H1 (cell line): ENCODE measurements at regions not wholly inside any gene's neighbourhood (a gene's known extent, or its start where the extent isn't known, plus 50 kb on each side); places are given as distances from the start of the nearest gene placed in this dataset.

Experiments
- CTCF ChIA-PET: fragments of 300-600 bp; sonication (Branson Sonifier 250); formaldehyde crosslinking; loops from one replicate; lab custom pipeline; 2021; ENCODE audit not compliant: partially characterized antibody; lab: Charles Lee
- POLR2A ChIA-PET: fragments of 300-600 bp; sonication (Branson Sonifier 250); formaldehyde crosslinking; loops from one replicate; lab custom pipeline; 2021; ENCODE audit warnings: inconsistent platforms; ENCODE audit not compliant: partially characterized antibody; lab: Charles Lee
- DNase-seq, 2 experiments: peaks; one replicate each; pipeline versions ENCODE4 v3.0.0 to v3.0.0-alpha.2; 2010 to 2022; ENCODE audit warnings: low spot score in 2 of 2, low read depth in 1 of 2, mixed read lengths in 1 of 2
- FAIRE-seq: peaks from 2 replicates; lab custom pipeline; 2011; peaks lifted over from hg19 to GRCh38; lab: Jason Lieb, UNC
- H2AFZ ChIP-seq: 2 replicates; pipeline ENCODE4 v1.8.1; 2012; ENCODE audit warnings: low read length, inconsistent platforms
- H2AK5ac ChIP-seq: 2 replicates; pipeline ENCODE4 v1.6.1; 2013; ENCODE audit warnings: low read depth, low read length
- H2BK120ac ChIP-seq: replicated peaks from 2 replicates; pipeline ENCODE3; 2013; ENCODE audit warnings: low read depth, low read length, inconsistent platforms
- H2BK12ac ChIP-seq: 2 replicates; pipeline ENCODE4 v1.6.1; 2013; ENCODE audit warnings: low read depth, low read length
- H2BK15ac ChIP-seq: 2 replicates; pipeline ENCODE4 v1.6.1; 2013; ENCODE audit warnings: low read length
- H2BK20ac ChIP-seq: 2 replicates; pipeline ENCODE4 v1.6.1; 2013; ENCODE audit warnings: low read length
- H2BK5ac ChIP-seq: 2 replicates; pipeline ENCODE4 v1.6.1; 2013; ENCODE audit warnings: low read depth, low read length
- H3K14ac ChIP-seq: 2 replicates; pipeline ENCODE4 v1.6.1; 2013; ENCODE audit warnings: inconsistent platforms; ENCODE audit not compliant: insufficient read length
- H3K18ac ChIP-seq: 2 replicates; pipeline ENCODE4 v1.6.1; 2013; ENCODE audit warnings: low read length; ENCODE audit errors: extremely low read depth
- H3K23ac ChIP-seq: 2 replicates; pipeline ENCODE4 v1.6.1; 2013; ENCODE audit warnings: inconsistent platforms; ENCODE audit not compliant: insufficient read length
- H3K23me2 ChIP-seq: 2 replicates; pipeline ENCODE4 v1.6.1; 2013; ENCODE audit warnings: low read depth, low read length
- H3K27ac ChIP-seq: 2 replicates; pipeline ENCODE4 v1.6.1; 2011; ENCODE audit warnings: low read depth, low read length, inconsistent platforms
- H3K27me3 ChIP-seq, 4 experiments: replicated peaks in 1 of 4; 1 replicate in 1 of 4; 2 replicates in 3 of 4; pipeline versions ENCODE4 v1.6.1 to v1.8.1; 2011 to 2013; ENCODE audit warnings: low read length in 3 of 4, mild to moderate bottlenecking in 3 of 4, inconsistent platforms in 2 of 4, mixed read lengths in 2 of 4, moderate library complexity in 1 of 4; ENCODE audit not compliant: control insufficient read depth in 3 of 4, insufficient read depth in 3 of 4; ENCODE audit errors: extremely low read depth in 1 of 4
- H3K36me3 ChIP-seq, 4 experiments: 2 replicates each; pipeline versions ENCODE4 v1.6.1 to v1.8.1; 2011 to 2013; ENCODE audit warnings: mild to moderate bottlenecking in 4 of 4, low read length in 3 of 4, moderate library complexity in 2 of 4, control low read depth in 1 of 4, inconsistent platforms in 1 of 4; ENCODE audit not compliant: insufficient read depth in 4 of 4, control insufficient read depth in 2 of 4
- H3K4ac ChIP-seq: replicated peaks from 2 replicates; pipeline ENCODE3; 2013; ENCODE audit warnings: low read length, low read depth, mixed read lengths, inconsistent platforms; ENCODE audit not compliant: insufficient read length
- H3K4me1 ChIP-seq, 4 experiments: replicated peaks in 1 of 4; 1 replicate in 1 of 4; 2 replicates in 3 of 4; pipeline versions ENCODE4 v1.6.1 to v1.8.1; 2011 to 2013; ENCODE audit warnings: low read length in 3 of 4, inconsistent platforms in 2 of 4, mixed read lengths in 1 of 4; ENCODE audit not compliant: insufficient read depth in 4 of 4, control insufficient read depth in 3 of 4
- H3K4me2 ChIP-seq, 2 experiments: 2 replicates each; pipeline versions ENCODE4 v1.6.1 to v1.8.1; 2011 to 2013; ENCODE audit warnings: low read depth in 2 of 2, low read length in 2 of 2, control low read depth in 1 of 2, inconsistent platforms in 1 of 2, mild to moderate bottlenecking in 1 of 2; ENCODE audit not compliant: insufficient read depth in 1 of 2
- H3K4me3 ChIP-seq, 4 experiments: fragments of 200-600, 300-600 bp in 1 of 4; sonication (generic), shearing (Covaris generic), sonication (Bioruptor Twin) in 1 of 4; 2 replicates each; pipeline versions ENCODE4 v1.5.1 to v1.8.1; 2011 to 2016; ENCODE audit warnings: low read length in 4 of 4, low read depth in 3 of 4, control low read depth in 2 of 4, inconsistent platforms in 2 of 4, mild to moderate bottlenecking in 2 of 4, mixed read lengths in 1 of 4, moderate library complexity in 1 of 4; ENCODE audit not compliant: insufficient read depth in 2 of 4; ENCODE audit errors: extremely low read depth in 1 of 4
- H3K56ac ChIP-seq: replicated peaks from 2 replicates; pipeline ENCODE3; 2013; ENCODE audit warnings: low read depth, mild to moderate bottlenecking, mixed read lengths, low read length, inconsistent platforms; ENCODE audit not compliant: insufficient read length
- H3K79me1 ChIP-seq: 2 replicates; pipeline ENCODE4 v1.6.1; 2013; ENCODE audit warnings: low read depth, low read length, control low read depth
- H3K79me2 ChIP-seq, 2 experiments: 2 replicates each; pipeline versions ENCODE4 v1.6.1 to v1.8.1; 2012 to 2013; ENCODE audit warnings: low read length in 2 of 2, mild to moderate bottlenecking in 2 of 2, inconsistent platforms in 1 of 2; ENCODE audit not compliant: insufficient read depth in 2 of 2, control insufficient read depth in 1 of 2
- H3K9ac ChIP-seq, 4 experiments: replicated peaks in 1 of 4; 1 replicate in 1 of 4; 2 replicates in 3 of 4; pipeline versions ENCODE4 v1.6.1 to v1.8.1; 2011 to 2013; ENCODE audit warnings: low read depth in 3 of 4, low read length in 3 of 4, control low read depth in 2 of 4, mild to moderate bottlenecking in 2 of 4, moderate library complexity in 2 of 4, inconsistent platforms in 1 of 4; ENCODE audit errors: extremely low read depth in 1 of 4
- H3K9me3 ChIP-seq, 2 experiments: 2 replicates each; pipeline versions ENCODE4 v1.6.1 to v1.8.1; 2012 to 2013; ENCODE audit warnings: mild to moderate bottlenecking in 2 of 2, moderate library complexity in 2 of 2, control low read depth in 1 of 2, inconsistent platforms in 1 of 2, low read depth in 1 of 2, low read length in 1 of 2, mixed read lengths in 1 of 2; ENCODE audit not compliant: insufficient read depth in 2 of 2
- H4K20me1 ChIP-seq, 2 experiments: replicated peaks in 1 of 2; 2 replicates each; pipeline versions ENCODE3 to v1.8.1; 2011 to 2013; ENCODE audit warnings: inconsistent platforms in 2 of 2, low read length in 2 of 2, mild to moderate bottlenecking in 1 of 2; ENCODE audit not compliant: insufficient read depth in 2 of 2, control insufficient read depth in 1 of 2
- H4K5ac ChIP-seq: 2 replicates; pipeline ENCODE4 v1.6.1; 2013; ENCODE audit warnings: low read length, low read depth, mixed read lengths, inconsistent platforms; ENCODE audit not compliant: insufficient read length
- H4K8ac ChIP-seq: 2 replicates; pipeline ENCODE4 v1.8.0; 2013; ENCODE audit warnings: mild to moderate bottlenecking, moderate library complexity, low read length, inconsistent platforms; ENCODE audit not compliant: insufficient read depth; ENCODE audit errors: extremely low read depth
- H4K91ac ChIP-seq: replicated peaks from 2 replicates; pipeline ENCODE3; 2013; ENCODE audit warnings: low read length, mixed read lengths, inconsistent platforms; ENCODE audit not compliant: insufficient read length
- CHD1 ChIP-seq: IDR thresholded peaks from 2 replicates; pipeline ENCODE4 v1.6.1; 2012; ENCODE audit warnings: low read depth, low read length, improper control_type of control experiment
- GTF2F1 ChIP-seq: IDR thresholded peaks from 2 replicates; pipeline ENCODE4 v1.6.1; 2012; ENCODE audit warnings: low read depth, low read length, improper control_type of control experiment, borderline replicate concordance
- SIRT6 ChIP-seq: IDR thresholded peaks from one replicate; pipeline ENCODE4 v1.7.1; 2012; ENCODE audit warnings: low read length, inconsistent platforms
- SIX5 ChIP-seq: IDR thresholded peaks from 2 replicates; pipeline ENCODE4 v1.6.1; 2011; ENCODE audit warnings: mild to moderate bottlenecking, low read depth, low read length
- SP2 ChIP-seq: IDR thresholded peaks from 2 replicates; pipeline ENCODE4 v1.6.1; 2012; ENCODE audit warnings: mild to moderate bottlenecking, low read length, inconsistent platforms
- TAF1 ChIP-seq: IDR thresholded peaks from 2 replicates; pipeline ENCODE4 v1.6.1; 2011; ENCODE audit warnings: mild to moderate bottlenecking, low read depth, low read length
- WGBS, 2 experiments: shearing (Covaris generic) in 1 of 2; methylation state at CpG; one replicate each; pipeline versions ENCODE4 v1.1.6 to v1.1.7; 2013 to 2015; ENCODE audit warnings: low lambda C conversion rate in 2 of 2, mixed read lengths in 2 of 2, inconsistent platforms in 1 of 2, low coverage in 1 of 2, missing lambda C conversion rate in 1 of 2; ENCODE audit not compliant: insufficient replicate concordance in 2 of 2, insufficient coverage in 1 of 2, insufficient read length in 1 of 2; ENCODE audit errors: extremely low coverage in 1 of 2, missing lambda C conversion rate in 1 of 2; 5-methylcytosine and 5-hydroxymethylcytosine counted together

- FAIRE-seq (no peak), DNase-seq (no peak)
- Histone ChIP-seq H3K9ac (no peak overlapping the region), H3K14ac (no peak overlapping the region), H4K8ac (no peak overlapping the region), H2BK12ac (no peak overlapping the region), H3K4me3 (no peak overlapping the region), H2BK5ac (no peak overlapping the region), H3K56ac (no peak overlapping the region), H3K27me3 (no peaks in the 10 kb centered on the region), H4K5ac (no peak overlapping the region), H4K91ac (no peak overlapping the region), H3K9me3 (no peaks in the 10 kb centered on the region), H2AFZ (no peak overlapping the region), H2BK120ac (no peak overlapping the region), H3K4me1 (peaks cover 0 to 3% (median 0%) of the 10 kb centered on the region in 4 experiments; a peak in 1 of 7 replicates), H3K23ac (no peak overlapping the region), H3K27ac (no peak overlapping the region), H3K79me1 (no peaks in the 10 kb centered on the region), H3K18ac (no peak overlapping the region), H2BK15ac (no peak overlapping the region), H2AK5ac (no peak overlapping the region), H4K20me1 (no peaks in the 10 kb centered on the region), H2BK20ac (no peak overlapping the region), H3K23me2 (no peaks in the 10 kb centered on the region), H3K4me2 (no peak overlapping the region), H3K36me3 (no peaks in the 10 kb centered on the region), H3K4ac (no peak overlapping the region), H3K79me2 (no peaks in the 10 kb centered on the region)
- WGBS, 2 experiments: 95% methylated on average over 4 of the region's 4 CpGs; no CpG with 5 or more reads in 1 of the 2 experiments
- CTCF ChIA-PET: interaction anchor here (1.6 to 4.3 kb wide), 3 partner anchors 9 to 37 kb away, joined by 3 to 16 read pairs (median 5); no protein-coding TSS in a partner anchor
- POLR2A ChIA-PET: no interaction called here
- TF ChIP-seq GTF2F1: no peak
- no peak for TF ChIP-seq SIRT6
- TF ChIP-seq SP2: no peak
- no peak for TF ChIP-seq CHD1
- TF ChIP-seq TAF1: no peak
- no peak for TF ChIP-seq SIX5
Measured at GRCh38 chr3:33920511-33920910, 122.1 kb downstream of the PDCD6IP start.
